Fibroblast of lung (primary cell): ENCODE measurements at regions not wholly inside any gene's neighbourhood (a gene's known extent, or its start where the extent isn't known, plus 50 kb on each side); places are given as distances from the start of the nearest gene placed in this dataset.
"Not testable (repeated sequence)": the region's sequence is repeated elsewhere in the genome, so short reads cannot be mapped to it uniquely, and the experiment has no call there.

Experiments used
- DNase-seq, 2 donors: peaks; one replicate each; pipeline versions ENCODE4 v3.0.0 to v3.0.0-alpha.2; 2010; ENCODE audit warnings: low read depth in 2 of 2
- H2AFZ ChIP-seq: 2 replicates; pipeline ENCODE4 v1.5.1; 2012; ENCODE audit warnings: low read length, control low read depth, inconsistent platforms
- H3K27ac ChIP-seq: 2 replicates; pipeline ENCODE4 v1.5.1; 2011; ENCODE audit warnings: low read length, control low read depth; ENCODE audit not compliant: insufficient read depth
- H3K27me3 ChIP-seq: 2 replicates; pipeline ENCODE4 v1.5.1; 2011; ENCODE audit warnings: mild to moderate bottlenecking, low read length; ENCODE audit not compliant: control insufficient read depth, insufficient read depth
- H3K36me3 ChIP-seq: 2 replicates; pipeline ENCODE4 v1.5.1; 2011; ENCODE audit warnings: low read length; ENCODE audit not compliant: control insufficient read depth, insufficient read depth
- H3K4me1 ChIP-seq: 2 replicates; pipeline ENCODE4 v1.5.1; 2011; ENCODE audit warnings: low read length; ENCODE audit not compliant: control insufficient read depth, insufficient read depth; ENCODE audit errors: extremely low read depth
- H3K4me2 ChIP-seq: 2 replicates; pipeline ENCODE4 v1.5.1; 2011; ENCODE audit warnings: low read length, control low read depth; ENCODE audit not compliant: insufficient read depth; ENCODE audit errors: extremely low read depth
- H3K4me3 ChIP-seq, 4 experiments: fragments of 200-600 bp in 1 of 4; sonication (generic) in 1 of 4; replicated peaks in 1 of 4; 2 replicates each; pipeline ENCODE4 v1.5.1; 2011 to 2016; ENCODE audit warnings: low read length in 4 of 4, low read depth in 3 of 4, mild to moderate bottlenecking in 3 of 4, control low read depth in 2 of 4, inconsistent platforms in 1 of 4, mixed read lengths in 1 of 4; ENCODE audit not compliant: insufficient read depth in 1 of 4; ENCODE audit errors: control extremely low read depth in 1 of 4
- H3K79me2 ChIP-seq: 2 replicates; pipeline ENCODE4 v1.5.1; 2012; ENCODE audit warnings: mild to moderate bottlenecking, low read length, inconsistent platforms; ENCODE audit not compliant: control insufficient read depth, insufficient read depth
- H3K9ac ChIP-seq: 2 replicates; pipeline ENCODE4 v1.5.1; 2011; ENCODE audit warnings: mild to moderate bottlenecking, low read length, control low read depth; ENCODE audit not compliant: insufficient read depth
- H3K9me3 ChIP-seq: 2 replicates; pipeline ENCODE4 v1.5.1; 2012; ENCODE audit warnings: low read depth, low read length; ENCODE audit not compliant: control insufficient read depth, insufficient read depth
- H4K20me1 ChIP-seq: 2 replicates; pipeline ENCODE4 v1.5.1; 2011; ENCODE audit warnings: low read length; ENCODE audit not compliant: control insufficient read depth, insufficient read depth; ENCODE audit errors: extremely low read depth
- EZH2 ChIP-seq: IDR thresholded peaks from 2 replicates; pipeline ENCODE4 v1.5.1; 2012; ENCODE audit warnings: low read length, control low read depth, mild to moderate bottlenecking; ENCODE audit errors: missing control alignments
- TF ChIP-seq, protein P1 (sequence below), 2 donors: IDR thresholded peaks in 1 of 2; conservative IDR thresholded peaks in 1 of 2; 1 replicate in 1 of 2; 2 replicates in 1 of 2; pipeline ENCODE4 v1.5.1; 2011 to 2012; ENCODE audit warnings: low read length in 2 of 2, control low read depth in 1 of 2, inconsistent platforms in 1 of 2, low read depth in 1 of 2, mild to moderate bottlenecking in 1 of 2

DNA sequence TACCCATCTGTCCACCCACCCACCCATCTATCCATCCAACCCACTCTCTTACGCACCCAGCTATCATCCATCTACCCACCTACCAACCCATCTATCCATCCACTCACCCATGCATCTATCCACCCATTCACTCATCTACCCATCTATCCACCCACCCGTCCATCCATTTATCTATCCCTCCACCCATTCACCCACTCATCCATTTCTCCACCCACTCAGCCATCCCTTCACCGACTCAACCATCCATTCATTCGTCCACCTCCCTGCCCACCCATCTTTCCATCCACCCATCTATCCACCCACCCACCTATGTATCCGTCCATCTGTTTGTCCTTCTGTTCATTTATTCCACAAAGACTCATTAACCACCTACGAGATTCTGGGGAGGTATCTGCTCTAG, 103.3 kb downstream of the DEFB131A start:
- DNase-seq, H3K27me3 ChIP-seq: not testable (repeated sequence)

DNA sequence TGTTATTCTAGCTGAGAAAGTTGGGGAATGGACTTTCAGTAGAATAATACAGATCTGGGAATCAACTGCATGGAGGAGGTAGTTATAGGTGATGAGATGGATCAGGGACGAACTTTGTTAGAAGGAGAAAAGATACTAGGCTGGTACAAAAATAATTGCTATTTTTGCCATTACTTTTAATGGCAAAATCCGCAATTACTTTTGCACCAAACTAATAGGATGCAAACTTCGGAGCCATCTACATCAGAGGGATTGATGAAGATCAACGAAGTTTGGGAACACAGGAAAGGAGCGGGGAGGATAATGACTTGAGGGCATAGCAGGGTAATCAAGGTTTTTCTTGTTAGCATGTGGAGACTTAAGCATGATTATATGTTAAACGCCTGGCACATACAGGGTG, 111.9 kb downstream of the DEFB131A start:
- H2AFZ ChIP-seq, H3K9me3 ChIP-seq, H3K4me3 ChIP-seq, H3K79me2 ChIP-seq, DNase-seq, H3K9ac ChIP-seq, H3K4me1 ChIP-seq, H4K20me1 ChIP-seq, H3K36me3 ChIP-seq, H3K4me2 ChIP-seq, H3K27ac ChIP-seq, H3K27me3 ChIP-seq: not testable (repeated sequence)

More for the DNA sequence above, 103.3 kb downstream of the DEFB131A start:
- not testable (repeated sequence) for H4K20me1 ChIP-seq, H3K27ac ChIP-seq, H3K4me3 ChIP-seq, H3K36me3 ChIP-seq, H2AFZ ChIP-seq, H3K4me2 ChIP-seq, H3K9ac ChIP-seq, H3K4me1 ChIP-seq, H3K9me3 ChIP-seq, H3K79me2 ChIP-seq

DNA sequence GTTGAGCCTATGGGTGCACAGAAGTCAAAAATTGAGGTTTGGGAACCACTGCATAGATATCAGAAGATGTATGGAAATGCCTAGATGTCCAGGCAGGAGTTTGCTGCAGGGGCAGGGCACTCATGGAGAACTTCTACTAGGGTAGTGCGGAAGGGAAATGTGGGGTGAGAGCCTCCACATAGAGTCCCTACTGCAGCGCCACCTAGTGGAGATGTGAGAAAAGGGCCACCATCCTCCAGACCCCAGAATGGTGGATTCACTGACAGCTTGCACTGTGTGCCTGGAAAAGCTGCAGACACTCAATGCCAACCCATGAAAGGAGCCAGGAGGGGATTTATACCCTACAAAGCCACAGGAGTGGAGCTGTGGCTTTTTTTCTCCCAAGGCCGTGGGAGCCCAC, 133.7 kb downstream of the DEFB131A start:
- not testable (repeated sequence) for H3K9me3 ChIP-seq, H3K9ac ChIP-seq, H3K27me3 ChIP-seq, H3K36me3 ChIP-seq, H4K20me1 ChIP-seq, H3K79me2 ChIP-seq, H3K4me1 ChIP-seq, H3K4me3 ChIP-seq, H3K27ac ChIP-seq, H3K4me2 ChIP-seq, H2AFZ ChIP-seq, DNase-seq

DNA sequence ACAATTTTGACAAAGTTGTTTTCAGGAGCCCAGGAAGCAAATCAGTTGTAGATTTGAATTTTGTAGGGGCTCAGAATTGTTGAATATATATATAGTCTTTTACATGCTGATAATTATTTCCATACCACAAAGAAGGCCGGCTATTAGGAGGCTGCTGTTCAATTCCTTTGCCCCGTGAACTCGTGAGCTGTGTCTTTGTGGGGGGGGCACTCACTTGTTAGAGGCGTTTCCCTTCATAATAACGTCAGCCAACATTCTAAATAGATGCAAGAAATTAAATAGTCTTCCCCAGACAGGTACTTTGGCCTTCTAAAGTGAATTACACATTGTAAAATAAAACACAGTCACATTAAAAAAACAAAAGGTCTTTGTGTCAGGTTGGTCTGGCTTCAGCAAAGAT, 138.7 kb downstream of the DEFB131A start:
- not testable (repeated sequence) for H3K4me1 ChIP-seq, H3K36me3 ChIP-seq, H3K27me3 ChIP-seq, H3K79me2 ChIP-seq, H3K9me3 ChIP-seq, H3K4me2 ChIP-seq, DNase-seq, H4K20me1 ChIP-seq, H3K27ac ChIP-seq, H2AFZ ChIP-seq, H3K4me3 ChIP-seq, H3K9ac ChIP-seq

DNA sequence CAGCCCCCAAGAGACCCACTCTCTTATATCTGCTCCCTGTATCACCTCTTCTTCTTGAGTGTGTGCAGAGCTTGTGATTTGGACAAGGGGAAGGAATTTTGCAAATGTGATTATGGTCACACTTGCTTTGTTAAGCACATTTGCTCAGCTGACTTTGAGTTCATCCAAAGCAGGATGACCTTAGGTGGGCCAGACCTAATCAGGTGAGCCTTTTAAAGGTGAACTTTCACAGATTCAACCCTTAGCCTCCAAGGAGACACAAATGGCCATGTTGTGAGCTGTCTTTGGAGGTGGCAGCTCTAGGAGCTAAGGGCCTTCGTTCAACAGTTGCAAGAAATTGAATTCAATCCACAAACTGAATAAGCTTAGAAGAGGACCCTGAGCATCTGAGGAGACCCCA, 147.8 kb downstream of the DEFB131A start:
- no peak for DNase-seq
- no peaks in the 10 kb centered on the region for H3K27me3 ChIP-seq
- H3K27ac ChIP-seq = no peak overlapping the region
- H3K4me3 ChIP-seq = no peak overlapping the region
- no peak overlapping the region for H3K9ac ChIP-seq
- no peaks in the 10 kb centered on the region for H3K79me2 ChIP-seq
- no peaks in the 10 kb centered on the region for H3K36me3 ChIP-seq
- no peak overlapping the region for H3K4me2 ChIP-seq
- H3K4me1 ChIP-seq = no peaks in the 10 kb centered on the region
- no peak overlapping the region for H2AFZ ChIP-seq
- no peaks in the 10 kb centered on the region for H4K20me1 ChIP-seq
- H3K9me3 ChIP-seq = no peaks in the 10 kb centered on the region
- TF ChIP-seq EZH2 = no peak
- TF ChIP-seq, protein P1, sequence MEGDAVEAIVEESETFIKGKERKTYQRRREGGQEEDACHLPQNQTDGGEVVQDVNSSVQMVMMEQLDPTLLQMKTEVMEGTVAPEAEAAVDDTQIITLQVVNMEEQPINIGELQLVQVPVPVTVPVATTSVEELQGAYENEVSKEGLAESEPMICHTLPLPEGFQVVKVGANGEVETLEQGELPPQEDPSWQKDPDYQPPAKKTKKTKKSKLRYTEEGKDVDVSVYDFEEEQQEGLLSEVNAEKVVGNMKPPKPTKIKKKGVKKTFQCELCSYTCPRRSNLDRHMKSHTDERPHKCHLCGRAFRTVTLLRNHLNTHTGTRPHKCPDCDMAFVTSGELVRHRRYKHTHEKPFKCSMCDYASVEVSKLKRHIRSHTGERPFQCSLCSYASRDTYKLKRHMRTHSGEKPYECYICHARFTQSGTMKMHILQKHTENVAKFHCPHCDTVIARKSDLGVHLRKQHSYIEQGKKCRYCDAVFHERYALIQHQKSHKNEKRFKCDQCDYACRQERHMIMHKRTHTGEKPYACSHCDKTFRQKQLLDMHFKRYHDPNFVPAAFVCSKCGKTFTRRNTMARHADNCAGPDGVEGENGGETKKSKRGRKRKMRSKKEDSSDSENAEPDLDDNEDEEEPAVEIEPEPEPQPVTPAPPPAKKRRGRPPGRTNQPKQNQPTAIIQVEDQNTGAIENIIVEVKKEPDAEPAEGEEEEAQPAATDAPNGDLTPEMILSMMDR (conservative IDR thresholded peaks at IDR 0.05 in 1 of 2, IDR thresholded peaks at IDR 0.05 in 1 of 2; ENCODE audit: low read depth in 1 of 2, low read length in 2 of 2) = no peak
